HEK293T (cell line): ENCODE measurements at regions not wholly inside any gene's neighbourhood (a gene's known extent, or its start where the extent isn't known, plus 50 kb on each side); places are given as distances from the start of the nearest gene placed in this dataset.

ENCODE experiments used
- CTBP1 ChIP-seq: fragments of 450-650 bp; IDR thresholded peaks from 2 replicates; pipeline ENCODE4 v1.6.1; 2016; ENCODE audit warnings: borderline replicate concordance
- ELF4 ChIP-seq: fragments of 450-650 bp; IDR thresholded peaks from 2 replicates; pipeline ENCODE4 v1.6.1; 2017; ENCODE audit warnings: antibody characterized with exemption
- NFRKB ChIP-seq: fragments of 450-650 bp; IDR thresholded peaks from 2 replicates; pipeline ENCODE4 v1.6.1; 2016; ENCODE audit warnings: mild to moderate bottlenecking, moderate library complexity
- SP1 ChIP-seq: fragments of 450-650 bp; IDR thresholded peaks from 2 replicates; pipeline ENCODE4 v1.6.1; 2017
- TARDBP ChIP-seq: fragments of 450-650 bp; IDR thresholded peaks from 2 replicates; pipeline ENCODE4 v1.6.1; 2016

DNA sequence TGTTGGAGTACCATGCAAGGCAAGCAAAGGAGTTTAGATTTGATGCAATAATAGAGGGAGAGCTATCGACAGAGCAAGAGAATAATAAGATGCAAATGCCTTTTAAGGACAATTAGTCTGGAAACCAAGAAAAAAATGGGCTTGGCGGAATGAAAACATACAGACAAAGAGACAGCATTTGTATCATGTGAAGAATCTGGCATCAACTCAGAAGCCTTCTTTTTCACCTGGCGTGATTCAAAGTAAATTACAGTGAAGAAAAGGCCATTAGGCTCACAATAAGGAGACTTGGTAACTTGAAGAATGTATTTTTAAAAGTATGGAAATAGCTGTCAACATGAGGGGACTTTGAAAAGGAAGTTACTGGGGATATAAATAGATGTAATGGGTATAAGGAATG, 521.2 kb upstream of the GOLIM4 start:
- TF ChIP-seq TARDBP = no peak
- no peak for TF ChIP-seq NFRKB
- no peak for TF ChIP-seq SP1
- TF ChIP-seq CTBP1 = no peak
- TF ChIP-seq ELF4 = no peak
